KMS-11 (cell line): ENCODE measurements at regions not wholly inside any gene's neighbourhood (a gene's known extent, or its start where the extent isn't known, plus 50 kb on each side); places are given as distances from the start of the nearest gene placed in this dataset.

Source experiments
- H2AFZ ChIP-seq: fragments of 200-600 bp; sonication (generic); 2 replicates; pipeline ENCODE4 v1.6.1; 2016; ENCODE audit warnings: antibody characterized with exemption, mixed run types, low read depth
- H3K27ac ChIP-seq: fragments of 200-600 bp; sonication (generic); 2 replicates; pipeline ENCODE4 v1.6.1; 2016; ENCODE audit warnings: mild to moderate bottlenecking, mixed run types
- H3K27me3 ChIP-seq: fragments of 200-600 bp; sonication (generic); 2 replicates; pipeline ENCODE4 v1.6.1; 2017; ENCODE audit warnings: mild to moderate bottlenecking, low read depth, mixed run types, moderate library complexity; ENCODE audit not compliant: insufficient read depth
- H3K36me3 ChIP-seq: fragments of 200-600 bp; sonication (generic); 2 replicates; pipeline ENCODE4 v1.6.1; 2017; ENCODE audit warnings: mild to moderate bottlenecking, mixed run types; ENCODE audit not compliant: insufficient read depth
- H3K4me1 ChIP-seq: fragments of 200-600 bp; sonication (generic); 2 replicates; pipeline ENCODE4 v1.6.1; 2016; ENCODE audit warnings: mild to moderate bottlenecking, low read depth, mixed run types; ENCODE audit not compliant: poor library complexity, severe bottlenecking
- H3K4me2 ChIP-seq: fragments of 200-600 bp; sonication (generic); 2 replicates; pipeline ENCODE4 v1.7.0; 2016; ENCODE audit warnings: mild to moderate bottlenecking, mixed run types
- H3K4me3 ChIP-seq: fragments of 200-600 bp; sonication (generic); IDR thresholded peaks from 2 replicates; pipeline ENCODE4 v1.6.1; 2017; ENCODE audit warnings: low read depth, low read length, mixed read lengths; ENCODE audit not compliant: insufficient read depth
- H3K79me2 ChIP-seq: fragments of 200-600 bp; sonication (generic); 2 replicates; pipeline ENCODE4 v1.6.1; 2016; ENCODE audit warnings: low read depth, mixed run types; ENCODE audit not compliant: insufficient read depth
- H3K9ac ChIP-seq: fragments of 200-600 bp; sonication (generic); 2 replicates; pipeline ENCODE4 v1.6.1; 2016; ENCODE audit warnings: mild to moderate bottlenecking, mixed run types
- H4K20me1 ChIP-seq: fragments of 200-600 bp; sonication (generic); 2 replicates; pipeline ENCODE4 v1.6.1; 2016; ENCODE audit warnings: mild to moderate bottlenecking, mixed run types; ENCODE audit not compliant: insufficient read depth
- TF ChIP-seq, protein P1 (sequence below): fragments of 200-600 bp; sonication (generic); conservative IDR thresholded peaks from 2 replicates; pipeline ENCODE4 v1.6.1; 2017; ENCODE audit warnings: low read depth, mild to moderate bottlenecking, antibody characterized with exemption, low read length, moderate library complexity, mixed read lengths

GRCh38 chr10:28391283-28391682, 88.4 kb upstream of the MPP7 start:
- Histone ChIP-seq H4K20me1 (no peaks in the 10 kb centered on the region), H3K4me3 (no peak overlapping the region), H2AFZ (no peak overlapping the region), H3K27ac (no peak overlapping the region), H3K36me3 (no peaks in the 10 kb centered on the region), H3K4me1 (peaks cover 7% of the 10 kb centered on the region), H3K4me2 (no peak overlapping the region), H3K79me2 (no peaks in the 10 kb centered on the region), H3K27me3 (no peaks in the 10 kb centered on the region), H3K9ac (no peak overlapping the region)
- TF ChIP-seq, protein P1, sequence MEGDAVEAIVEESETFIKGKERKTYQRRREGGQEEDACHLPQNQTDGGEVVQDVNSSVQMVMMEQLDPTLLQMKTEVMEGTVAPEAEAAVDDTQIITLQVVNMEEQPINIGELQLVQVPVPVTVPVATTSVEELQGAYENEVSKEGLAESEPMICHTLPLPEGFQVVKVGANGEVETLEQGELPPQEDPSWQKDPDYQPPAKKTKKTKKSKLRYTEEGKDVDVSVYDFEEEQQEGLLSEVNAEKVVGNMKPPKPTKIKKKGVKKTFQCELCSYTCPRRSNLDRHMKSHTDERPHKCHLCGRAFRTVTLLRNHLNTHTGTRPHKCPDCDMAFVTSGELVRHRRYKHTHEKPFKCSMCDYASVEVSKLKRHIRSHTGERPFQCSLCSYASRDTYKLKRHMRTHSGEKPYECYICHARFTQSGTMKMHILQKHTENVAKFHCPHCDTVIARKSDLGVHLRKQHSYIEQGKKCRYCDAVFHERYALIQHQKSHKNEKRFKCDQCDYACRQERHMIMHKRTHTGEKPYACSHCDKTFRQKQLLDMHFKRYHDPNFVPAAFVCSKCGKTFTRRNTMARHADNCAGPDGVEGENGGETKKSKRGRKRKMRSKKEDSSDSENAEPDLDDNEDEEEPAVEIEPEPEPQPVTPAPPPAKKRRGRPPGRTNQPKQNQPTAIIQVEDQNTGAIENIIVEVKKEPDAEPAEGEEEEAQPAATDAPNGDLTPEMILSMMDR = no peak

DNA sequence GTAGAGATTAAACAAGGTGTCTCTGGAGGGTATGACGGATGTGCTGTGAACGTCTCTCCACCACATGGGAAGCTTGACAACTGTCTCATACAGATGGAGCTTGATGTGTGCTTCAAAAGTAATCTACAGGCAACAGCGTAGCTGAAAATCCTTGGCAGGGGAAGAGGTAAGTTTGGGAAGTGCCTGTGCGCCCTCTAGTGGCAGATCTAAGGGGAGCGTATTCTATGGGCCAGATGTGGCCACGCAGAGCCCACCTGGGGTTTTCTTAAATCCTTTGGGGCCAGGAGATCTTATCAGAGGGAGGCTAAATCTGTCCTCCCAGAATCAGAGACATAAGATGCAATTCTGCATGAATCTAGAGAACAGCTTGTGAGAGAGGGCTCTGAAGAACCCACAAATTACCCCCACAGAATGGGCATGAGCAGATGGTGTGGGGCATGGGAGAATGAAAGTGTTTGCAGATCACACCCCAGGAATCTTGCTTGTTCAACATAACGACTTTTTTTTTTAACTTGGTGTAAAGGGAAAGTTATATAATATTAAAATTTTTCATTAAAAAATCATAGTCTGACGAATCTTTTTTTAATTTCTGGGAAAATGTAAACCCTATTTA, 91.2 kb upstream of the MPP7 start:
- no peak overlapping the region for H3K4me3 ChIP-seq
- peak overlapping the region; percentile 19 for H3K4me2 ChIP-seq
- H3K27ac ChIP-seq = no peak overlapping the region
- H3K36me3 ChIP-seq = no peaks in the 10 kb centered on the region
- TF ChIP-seq, protein P1 = peak; percentile 99
- peaks cover 7% of the 10 kb centered on the region for H3K4me1 ChIP-seq
- no peaks in the 10 kb centered on the region for H3K27me3 ChIP-seq
- H3K79me2 ChIP-seq = no peaks in the 10 kb centered on the region
- H2AFZ ChIP-seq = peak overlapping the region; percentile 58
- H4K20me1 ChIP-seq = no peaks in the 10 kb centered on the region
- H3K9ac ChIP-seq = no peak overlapping the region

DNA sequence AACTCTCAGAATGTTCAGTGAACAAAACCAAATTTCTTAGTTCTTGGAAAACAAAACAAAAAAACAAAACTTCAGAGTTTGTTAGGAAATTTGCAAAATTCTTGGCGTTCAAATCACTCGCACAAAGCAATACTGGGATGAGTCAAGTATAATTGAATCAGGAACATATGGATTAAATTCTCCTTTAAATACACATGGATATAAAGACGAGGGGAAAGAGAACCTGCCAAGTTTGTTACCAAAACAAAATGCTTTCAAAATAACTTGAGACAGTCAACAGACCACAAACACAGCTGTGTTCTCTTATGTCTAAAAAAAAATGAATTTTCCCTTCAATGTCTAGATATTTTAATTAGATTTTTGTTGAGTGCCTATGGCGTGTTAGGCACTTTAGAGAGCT, 93.5 kb upstream of the MPP7 start:
- H3K9ac ChIP-seq = no peak overlapping the region
- H3K4me1 ChIP-seq = peaks cover 7% of the 10 kb centered on the region
- H3K4me2 ChIP-seq = no peak overlapping the region
- H3K79me2 ChIP-seq = no peaks in the 10 kb centered on the region
- TF ChIP-seq, protein P1 = no peak
- H4K20me1 ChIP-seq = no peaks in the 10 kb centered on the region
- H3K27ac ChIP-seq = no peak overlapping the region
- H3K27me3 ChIP-seq = no peaks in the 10 kb centered on the region
- H2AFZ ChIP-seq = no peak overlapping the region
- no peak overlapping the region for H3K4me3 ChIP-seq
- no peaks in the 10 kb centered on the region for H3K36me3 ChIP-seq

GRCh38 chr10:28397229-28397628, 94.4 kb upstream of the MPP7 start:
- no peaks in the 10 kb centered on the region for H3K36me3 ChIP-seq
- no peak overlapping the region for H3K4me3 ChIP-seq
- H2AFZ ChIP-seq = no peak overlapping the region
- H4K20me1 ChIP-seq = no peaks in the 10 kb centered on the region
- no peak overlapping the region for H3K27ac ChIP-seq
- H3K27me3 ChIP-seq = no peaks in the 10 kb centered on the region
- H3K4me2 ChIP-seq = no peak overlapping the region
- no peaks in the 10 kb centered on the region for H3K79me2 ChIP-seq
- no peak overlapping the region for H3K9ac ChIP-seq
- TF ChIP-seq, protein P1 = no peak
- peaks cover 7% of the 10 kb centered on the region for H3K4me1 ChIP-seq
